Muscle layer of colon (tissue), 2 donors: ENCODE measurements at regions not wholly inside any gene's neighbourhood (a gene's known extent, or its start where the extent isn't known, plus 50 kb on each side); places are given as distances from the start of the nearest gene placed in this dataset.

Experiments
- H3K27ac ChIP-seq: one replicate; pipeline ENCODE4 v1.7.0; 2013; ENCODE audit warnings: low read depth, mild to moderate bottlenecking, low read length, moderate library complexity
- H3K27me3 ChIP-seq, 2 donors: one replicate each; pipeline ENCODE4 v1.7.0; 2013; ENCODE audit warnings: low read length in 2 of 2, mild to moderate bottlenecking in 2 of 2; ENCODE audit not compliant: insufficient read depth in 2 of 2, control insufficient read depth in 1 of 2
- H3K36me3 ChIP-seq: one replicate; pipeline ENCODE4 v1.7.0; 2013; ENCODE audit warnings: mild to moderate bottlenecking, low read length; ENCODE audit not compliant: insufficient read depth
- H3K4me1 ChIP-seq: one replicate; pipeline ENCODE4 v1.7.0; 2013; ENCODE audit warnings: mild to moderate bottlenecking, low read length; ENCODE audit not compliant: insufficient read depth
- H3K4me3 ChIP-seq, 2 donors: one replicate each; pipeline ENCODE4 v1.7.0; 2013; ENCODE audit warnings: low read length in 2 of 2, low read depth in 1 of 2, mild to moderate bottlenecking in 1 of 2, moderate library complexity in 1 of 2
- H3K9ac ChIP-seq: one replicate; pipeline ENCODE4 v1.7.0; 2013; ENCODE audit warnings: low read length
- H3K9me3 ChIP-seq: one replicate; pipeline ENCODE4 v1.7.0; 2013; ENCODE audit warnings: mild to moderate bottlenecking, low read length
- donor health status: abdominal sarcoma.
- donor health status: Adenocarcinoma of cecum.

DNA sequence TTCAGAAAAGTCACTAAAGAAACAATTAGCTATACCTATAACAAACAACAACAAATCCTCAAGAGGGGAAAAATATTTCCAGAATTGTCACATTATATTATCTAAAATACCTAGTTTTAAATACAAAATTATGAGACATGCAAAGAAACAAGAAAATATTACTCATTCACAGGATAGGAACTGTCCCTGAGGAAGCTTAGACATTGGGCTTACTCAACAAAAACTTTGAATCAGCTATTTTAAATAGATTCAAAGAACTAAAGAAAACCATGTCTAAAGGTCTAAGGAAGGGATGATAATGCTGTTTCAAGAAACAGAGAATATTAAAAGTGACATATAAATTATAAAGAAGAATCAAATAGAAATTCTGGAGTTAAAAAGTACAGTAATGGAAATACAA is 131.9 kb upstream of the ZNF516 start:
- Histone ChIP-seq H3K9me3 (no peaks in the 10 kb centered on the region), H3K36me3 (no peaks in the 10 kb centered on the region), H3K4me3 (no peak overlapping the region), H3K27me3 (no peaks in the 10 kb centered on the region), H3K27ac (no peak overlapping the region), H3K4me1 (no peaks in the 10 kb centered on the region), H3K9ac (no peak overlapping the region)

DNA sequence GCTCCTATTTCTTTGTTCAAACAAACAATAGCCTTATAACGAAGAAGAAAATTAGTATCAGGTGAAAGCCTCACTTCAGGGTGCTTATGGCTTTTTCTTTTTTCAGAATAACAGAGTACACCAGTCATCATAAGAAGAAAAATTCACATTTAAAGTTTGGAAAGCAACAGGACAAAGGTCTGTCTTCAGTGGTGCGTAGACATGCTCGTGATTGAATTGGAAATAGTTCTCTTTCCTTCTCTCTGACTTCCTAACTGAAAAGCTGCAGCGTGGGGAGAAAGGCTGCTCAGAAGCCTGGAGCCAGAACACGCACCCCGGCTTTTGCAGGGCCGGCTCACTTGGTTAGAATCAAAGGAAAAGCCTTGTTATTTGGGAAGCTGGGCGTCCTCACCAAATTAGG is 127.6 kb upstream of the ZNF516 start:
- H3K27me3 ChIP-seq = no peaks in the 10 kb centered on the region
- H3K9me3 ChIP-seq = no peaks in the 10 kb centered on the region
- peaks cover 14% of the 10 kb centered on the region for H3K4me1 ChIP-seq
- no peak overlapping the region for H3K4me3 ChIP-seq
- no peak overlapping the region for H3K9ac ChIP-seq
- no peaks in the 10 kb centered on the region for H3K36me3 ChIP-seq
- H3K27ac ChIP-seq = no peak overlapping the region

DNA sequence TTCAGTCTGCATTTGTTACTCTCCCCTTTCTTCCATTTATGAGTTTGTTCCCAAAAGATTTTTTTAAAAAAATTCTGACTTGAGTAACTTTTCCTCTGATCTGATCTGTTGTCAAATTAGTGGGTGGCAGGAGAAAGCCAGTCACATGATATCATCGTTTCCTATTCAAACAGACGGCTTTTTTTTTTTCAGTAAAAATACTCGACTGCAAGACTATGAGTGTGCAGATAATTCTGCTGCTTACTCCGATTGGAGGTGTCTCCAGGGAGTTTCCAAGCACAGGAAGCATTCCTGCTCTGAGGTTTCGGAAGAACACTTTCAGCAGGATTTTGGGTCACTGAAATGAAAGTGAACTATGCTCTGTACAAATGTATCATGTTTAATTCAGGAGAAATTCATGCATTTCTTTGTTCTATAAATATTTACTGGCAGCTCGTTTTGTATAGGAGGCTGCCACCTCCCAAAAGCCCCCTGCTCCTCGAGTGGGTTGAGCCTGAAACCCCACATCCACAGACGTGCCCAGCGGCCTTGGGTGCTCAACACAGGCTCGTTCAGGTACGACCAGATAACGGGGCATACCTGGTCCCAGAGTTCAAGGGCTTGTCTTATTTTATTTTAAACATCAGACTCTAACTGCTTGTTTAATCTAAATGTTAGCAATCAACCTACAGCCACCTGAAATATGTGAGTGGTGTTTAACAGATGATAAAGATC is 126.9 kb upstream of the ZNF516 start:
- Histone ChIP-seq H3K27ac (no peak overlapping the region), H3K4me3 (no peak overlapping the region), H3K9ac (no peak overlapping the region)

DNA sequence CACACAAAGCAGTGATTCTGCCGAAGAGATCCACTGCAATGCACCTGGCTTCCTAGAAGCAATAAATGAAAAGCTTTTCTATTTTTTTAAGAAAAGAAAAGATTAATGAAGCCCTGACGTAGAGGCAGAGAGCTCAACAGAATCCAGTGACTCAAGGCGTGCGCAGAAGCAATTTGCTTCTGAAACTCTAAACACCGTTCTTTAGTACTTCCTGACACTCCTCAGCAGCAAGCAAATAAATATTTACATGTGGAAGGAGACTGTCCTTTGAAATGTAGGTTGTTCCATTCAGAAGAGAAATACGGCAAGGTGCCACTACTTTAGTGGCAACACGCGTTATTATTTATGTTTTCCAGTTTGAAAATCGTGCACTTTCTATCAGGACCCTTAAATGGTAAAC is 126.2 kb upstream of the ZNF516 start:
- Histone ChIP-seq H3K9ac (no peak overlapping the region), H3K36me3 (no peaks in the 10 kb centered on the region), H3K4me1 (peaks cover 14% of the 10 kb centered on the region), H3K4me3 (no peak overlapping the region), H3K27ac (no peak overlapping the region), H3K27me3 (no peaks in the 10 kb centered on the region), H3K9me3 (no peaks in the 10 kb centered on the region)

More for the DNA sequence above, 126.9 kb upstream of the ZNF516 start:
- H3K4me1 ChIP-seq = peaks cover 14% of the 10 kb centered on the region
- H3K9me3 ChIP-seq = no peaks in the 10 kb centered on the region
- H3K36me3 ChIP-seq = no peaks in the 10 kb centered on the region
- H3K27me3 ChIP-seq = no peaks in the 10 kb centered on the region

DNA sequence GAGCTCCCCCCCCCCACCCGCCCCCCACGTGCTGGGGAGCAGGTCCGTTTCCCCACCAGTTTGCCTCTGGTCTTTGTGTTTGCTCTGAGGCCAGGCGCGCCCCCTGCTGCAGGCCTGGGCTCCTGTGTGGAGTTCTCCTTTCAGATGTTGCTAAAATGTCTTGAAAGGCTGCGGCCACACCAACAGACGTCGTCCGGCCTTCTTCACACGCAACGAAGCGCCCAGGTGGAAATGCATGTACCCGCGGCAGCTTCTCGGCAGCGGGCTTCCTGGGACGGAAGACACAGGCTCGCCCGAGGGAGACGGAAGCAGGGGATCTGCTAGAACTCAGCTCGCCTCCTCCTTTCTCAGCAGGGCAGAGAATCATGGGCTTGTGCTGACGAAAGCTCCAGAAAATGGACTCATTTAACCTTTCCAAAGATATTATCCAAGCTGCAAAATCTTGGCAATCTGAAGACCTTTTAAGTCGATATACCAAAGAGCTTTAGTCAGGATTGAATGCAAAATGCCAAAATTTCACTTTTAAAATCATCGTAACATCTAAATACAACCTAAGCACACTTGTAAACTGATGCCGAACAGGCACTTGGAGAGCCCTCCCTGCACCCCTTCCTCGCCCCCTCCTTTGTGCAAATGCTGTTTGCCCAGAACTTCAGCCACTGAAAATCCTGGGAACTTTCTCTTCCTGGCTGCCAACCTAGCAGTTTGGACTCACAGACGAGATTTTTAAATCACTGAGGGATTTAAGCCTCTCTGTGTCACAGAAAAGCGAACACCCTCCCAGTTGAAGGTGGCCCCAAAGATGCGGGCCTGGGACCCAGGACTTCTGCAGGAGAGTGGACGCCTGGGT is 125.5 kb upstream of the ZNF516 start:
- peaks cover 14% of the 10 kb centered on the region for H3K4me1 ChIP-seq
- peak overlapping the region; percentile 50 to 72 for H3K4me3 ChIP-seq
- no peaks in the 10 kb centered on the region for H3K27me3 ChIP-seq
- no peak overlapping the region for H3K9ac ChIP-seq
- H3K36me3 ChIP-seq = no peaks in the 10 kb centered on the region
- H3K9me3 ChIP-seq = no peaks in the 10 kb centered on the region
- H3K27ac ChIP-seq = peak overlapping the region; percentile 49

DNA sequence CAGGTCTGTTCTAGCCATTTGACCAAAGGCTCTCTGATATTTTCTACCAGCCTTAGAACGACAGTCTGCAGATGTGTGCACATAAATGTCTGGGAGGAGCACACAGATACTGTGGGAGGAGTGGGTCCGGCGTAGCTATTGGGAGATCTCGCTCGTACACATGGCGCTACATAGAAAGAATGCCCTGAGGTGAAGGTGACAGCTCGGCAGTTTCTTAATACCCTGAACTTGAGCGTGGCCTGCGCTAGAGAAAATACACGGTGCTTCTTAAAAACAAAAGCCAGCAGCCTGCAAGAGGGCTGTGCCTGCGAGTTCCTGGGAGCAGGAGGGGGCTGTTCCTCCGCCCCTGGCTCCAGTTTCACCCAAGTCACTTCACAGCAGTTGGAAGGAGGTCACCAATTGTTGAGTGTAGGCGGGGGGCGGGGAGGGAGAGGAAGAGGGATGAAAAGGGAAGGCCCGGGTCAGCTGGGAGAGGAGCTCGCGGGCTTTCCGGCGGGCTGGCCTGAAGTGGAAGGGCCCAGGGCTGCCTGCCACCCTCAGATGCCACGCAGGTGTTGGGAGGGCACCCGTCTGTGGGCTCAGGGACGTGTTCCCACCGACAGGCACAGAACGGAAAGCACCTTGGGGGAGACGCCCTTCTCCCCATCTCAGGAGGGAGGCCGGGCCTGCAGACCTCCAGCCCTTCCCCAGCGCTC is 124.7 kb upstream of the ZNF516 start:
- Histone ChIP-seq H3K4me3 (peak overlapping the region; percentile 34 to 50), H3K4me1 (peaks cover 14% of the 10 kb centered on the region), H3K9me3 (no peaks in the 10 kb centered on the region), H3K9ac (no peak overlapping the region), H3K36me3 (no peaks in the 10 kb centered on the region), H3K27ac (peak overlapping the region; percentile 30), H3K27me3 (no peaks in the 10 kb centered on the region)

DNA sequence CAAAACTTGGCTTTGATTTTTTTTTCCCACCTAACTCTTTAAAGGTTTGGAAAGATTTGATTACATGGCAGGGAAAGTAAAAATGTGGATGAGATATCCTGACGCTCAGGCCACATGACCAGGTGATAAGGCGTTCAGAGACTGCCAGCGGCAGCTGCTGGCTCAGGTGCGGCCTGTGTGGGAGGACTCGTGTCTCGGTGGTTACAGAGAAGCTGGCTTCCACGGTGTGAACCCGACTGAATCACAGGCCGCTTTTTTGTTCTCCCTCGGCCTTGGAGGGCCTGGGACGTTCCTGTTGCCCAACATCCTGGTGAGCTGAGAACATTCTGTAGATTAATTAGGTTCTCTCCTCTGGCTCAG is 124.2 kb upstream of the ZNF516 start:
- Histone ChIP-seq H3K9ac (no peak overlapping the region), H3K27me3 (no peaks in the 10 kb centered on the region), H3K9me3 (no peaks in the 10 kb centered on the region), H3K4me3 (peak overlapping the region in 1 of 2 donors; percentile 50), H3K36me3 (no peaks in the 10 kb centered on the region), H3K27ac (peak overlapping the region; percentile 30), H3K4me1 (peaks cover 14% of the 10 kb centered on the region)

DNA sequence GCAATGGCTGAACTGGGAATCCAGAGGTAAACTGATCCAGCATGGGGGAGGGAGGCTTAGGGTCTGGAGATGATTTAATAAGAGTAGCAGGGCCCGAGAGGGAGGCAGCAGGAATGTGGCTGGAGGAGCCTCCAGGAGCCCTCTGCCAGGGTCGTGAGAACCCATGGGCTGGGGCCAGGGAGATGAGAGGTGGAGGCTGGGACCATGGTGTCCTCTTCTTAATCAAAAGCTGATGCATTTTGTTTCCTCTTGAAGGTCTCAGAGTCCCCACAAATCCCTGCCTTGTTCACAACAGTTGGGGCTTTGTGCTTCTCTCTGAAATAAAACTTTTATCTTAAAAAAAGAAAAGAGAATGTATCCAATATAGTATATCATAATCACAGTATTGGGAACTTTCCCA is 123.7 kb upstream of the ZNF516 start:
- H3K36me3 ChIP-seq = no peaks in the 10 kb centered on the region
- peaks cover 14% of the 10 kb centered on the region for H3K4me1 ChIP-seq
- H3K9ac ChIP-seq = no peak overlapping the region
- no peaks in the 10 kb centered on the region for H3K9me3 ChIP-seq
- no peak overlapping the region for H3K4me3 ChIP-seq
- no peak overlapping the region for H3K27ac ChIP-seq
- no peaks in the 10 kb centered on the region for H3K27me3 ChIP-seq

DNA sequence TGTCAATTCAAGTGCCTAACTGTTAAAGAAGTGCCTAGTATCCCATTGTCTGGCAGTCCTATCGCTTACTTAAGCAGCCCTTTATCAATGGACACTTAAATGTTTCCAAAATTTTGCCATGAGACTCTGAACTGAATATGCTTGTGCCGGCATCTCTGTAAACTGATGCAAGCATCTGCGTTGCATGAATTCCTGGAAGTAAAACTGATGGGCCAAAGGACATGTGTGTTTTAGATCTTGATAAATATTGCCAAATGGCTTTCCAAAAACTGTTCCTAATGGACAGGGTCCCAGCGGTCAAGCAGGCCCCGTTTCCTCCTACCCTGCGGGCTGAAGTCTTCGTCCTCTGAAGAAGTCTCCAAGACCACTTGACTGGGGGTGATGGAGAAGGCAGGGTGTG is 121.3 kb upstream of the ZNF516 start:
- H3K4me3 ChIP-seq = no peak overlapping the region
- H3K4me1 ChIP-seq = peaks cover 14% of the 10 kb centered on the region
- no peaks in the 10 kb centered on the region for H3K27me3 ChIP-seq
- no peak overlapping the region for H3K9ac ChIP-seq
- H3K9me3 ChIP-seq = no peaks in the 10 kb centered on the region
- H3K36me3 ChIP-seq = no peaks in the 10 kb centered on the region
- H3K27ac ChIP-seq = no peak overlapping the region

DNA sequence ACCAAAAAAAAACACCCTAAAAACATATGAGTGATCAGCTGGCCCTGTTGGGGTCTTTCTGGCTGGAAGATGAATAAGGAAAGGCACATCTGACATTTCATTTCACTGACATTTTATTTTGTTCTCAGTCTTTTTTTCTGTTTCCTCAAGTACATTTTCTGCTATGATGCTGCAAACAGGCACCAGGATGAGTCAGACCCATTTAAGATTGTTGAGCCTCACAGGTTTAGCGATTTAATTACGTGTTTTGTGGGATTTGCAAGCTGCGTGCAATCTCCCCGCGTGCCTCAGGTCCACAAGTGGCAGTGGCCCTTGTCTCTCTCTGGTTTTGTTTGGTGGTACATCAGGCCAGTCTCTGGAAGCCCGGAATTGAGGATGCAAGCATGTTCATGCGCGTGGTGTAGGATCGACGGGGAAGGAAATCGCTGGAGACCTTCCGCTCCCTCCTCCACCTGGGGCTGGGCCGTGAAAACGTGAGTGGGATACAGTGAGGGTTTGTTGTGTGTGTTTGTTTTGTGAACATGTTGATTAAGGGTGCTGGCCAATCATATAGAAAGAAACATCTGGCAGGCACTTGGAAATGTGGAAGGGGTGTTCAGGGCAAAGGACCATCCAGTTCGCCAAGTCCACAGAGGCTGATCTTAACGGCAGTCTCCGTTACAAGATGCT is 120.2 kb upstream of the ZNF516 start:
- Histone ChIP-seq H3K9ac (no peak overlapping the region), H3K9me3 (no peaks in the 10 kb centered on the region), H3K27me3 (no peaks in the 10 kb centered on the region), H3K4me3 (no peak overlapping the region), H3K4me1 (peaks cover 6% of the 10 kb centered on the region), H3K36me3 (no peaks in the 10 kb centered on the region), H3K27ac (no peak overlapping the region)

DNA sequence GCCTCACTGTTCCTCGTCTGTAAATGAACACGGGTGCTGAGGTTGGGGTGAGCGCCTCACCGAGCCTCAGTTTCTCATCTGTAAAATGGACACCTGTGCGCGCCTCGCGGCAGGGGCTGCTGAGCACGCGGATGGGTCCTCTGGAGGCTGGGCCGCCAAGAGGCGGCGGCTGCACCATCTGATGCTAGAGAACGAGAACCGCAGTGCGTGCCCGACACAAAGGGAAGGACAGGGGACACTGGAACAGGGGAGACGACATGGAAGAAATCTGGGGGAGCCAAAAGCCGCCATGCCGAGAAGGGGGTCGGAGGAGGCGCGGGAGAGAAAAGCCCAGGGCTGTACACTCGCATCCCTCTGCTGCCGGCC is 118.7 kb upstream of the ZNF516 start:
- H3K9ac ChIP-seq = no peak overlapping the region
- no peaks in the 10 kb centered on the region for H3K27me3 ChIP-seq
- H3K4me1 ChIP-seq = no peaks in the 10 kb centered on the region
- H3K9me3 ChIP-seq = no peaks in the 10 kb centered on the region
- H3K27ac ChIP-seq = no peak overlapping the region
- H3K4me3 ChIP-seq = no peak overlapping the region
- no peaks in the 10 kb centered on the region for H3K36me3 ChIP-seq
